ENCODE measurements at regions not wholly inside any gene's neighbourhood (a gene's known extent, or its start where the extent isn't known, plus 50 kb on each side); places are given as distances from the start of the nearest gene placed in this dataset.

GRCh38 chr14:30426463-30426862 lies 132.5 kb upstream of the G2E3 start:
- H3K27me3 ChIP-seq (ENCODE audit: low read depth, low read length) = no peaks in the 10 kb centered on the region
- no peak overlapping the region for H2AFZ ChIP-seq (ENCODE audit: low read depth, low read length)
- H3K4me2 ChIP-seq (ENCODE audit: low read length) = no peak overlapping the region
- H3K9ac ChIP-seq (ENCODE audit: low read length) = no peak overlapping the region
- H3K79me2 ChIP-seq (ENCODE audit: low read length) = no peaks in the 10 kb centered on the region
- H3K9me3 ChIP-seq (ENCODE audit: insufficient read depth, low read length) = no peaks in the 10 kb centered on the region
- no peaks in the 10 kb centered on the region for H3K36me3 ChIP-seq (replicated peaks; ENCODE audit: low read depth, low read length)
- TF ChIP-seq EZH2phosphoT487 (IDR thresholded peaks at IDR 0.05; ENCODE audit: low read depth) = no peak
- TF ChIP-seq CTCF (IDR thresholded peaks at IDR 0.05; ENCODE audit: low read depth, low read length) = no peak
- no peak overlapping the region for H3K4me3 ChIP-seq (ENCODE audit: low read length)
- no peak overlapping the region for H3K27ac ChIP-seq (ENCODE audit: low read length)
- H3K4me1 ChIP-seq (ENCODE audit: low read length) = no peaks in the 10 kb centered on the region
- H4K20me1 ChIP-seq (ENCODE audit: insufficient read depth, low read length) = no peaks in the 10 kb centered on the region

- Histone ChIP-seq H3K4me3 (ENCODE audit: low read length) (no peak overlapping the region), H3K9ac (ENCODE audit: low read length) (no peak overlapping the region), H2AFZ (ENCODE audit: low read depth, low read length) (no peak overlapping the region), H3K9me3 (ENCODE audit: insufficient read depth, low read length) (no peaks in the 10 kb centered on the region), H3K27me3 (ENCODE audit: low read depth, low read length) (no peaks in the 10 kb centered on the region), H4K20me1 (ENCODE audit: insufficient read depth, low read length) (no peaks in the 10 kb centered on the region), H3K27ac (ENCODE audit: low read length) (no peak overlapping the region), H3K4me2 (ENCODE audit: low read length) (no peak overlapping the region), H3K4me1 (ENCODE audit: low read length) (no peaks in the 10 kb centered on the region), H3K36me3 (replicated peaks; ENCODE audit: low read depth, low read length) (no peaks in the 10 kb centered on the region), H3K79me2 (ENCODE audit: low read length) (no peaks in the 10 kb centered on the region)
- TF ChIP-seq EZH2phosphoT487 (IDR thresholded peaks at IDR 0.05; ENCODE audit: low read depth) = no peak
Measured at GRCh38 chr14:30427401-30427800, 131.6 kb upstream of the G2E3 start.

- TF ChIP-seq EZH2phosphoT487 (IDR thresholded peaks at IDR 0.05; ENCODE audit: low read depth) (no peak), CTCF (IDR thresholded peaks at IDR 0.05; ENCODE audit: low read depth, low read length) (no peak)
- H3K4me3 ChIP-seq (ENCODE audit: low read length) = no peak overlapping the region
- no peak overlapping the region for H3K27ac ChIP-seq (ENCODE audit: low read length)
- H2AFZ ChIP-seq (ENCODE audit: low read depth, low read length) = no peak overlapping the region
- H3K79me2 ChIP-seq (ENCODE audit: low read length) = no peaks in the 10 kb centered on the region
- no peak overlapping the region for H3K4me2 ChIP-seq (ENCODE audit: low read length)
- no peaks in the 10 kb centered on the region for H3K27me3 ChIP-seq (ENCODE audit: low read depth, low read length)
- H3K9ac ChIP-seq (ENCODE audit: low read length) = no peak overlapping the region
- H3K36me3 ChIP-seq (replicated peaks; ENCODE audit: low read depth, low read length) = no peaks in the 10 kb centered on the region
- no peaks in the 10 kb centered on the region for H4K20me1 ChIP-seq (ENCODE audit: insufficient read depth, low read length)
- H3K4me1 ChIP-seq (ENCODE audit: low read length) = no peaks in the 10 kb centered on the region
- no peaks in the 10 kb centered on the region for H3K9me3 ChIP-seq (ENCODE audit: insufficient read depth, low read length)
Measured at GRCh38 chr14:30427846-30428245, 131.1 kb upstream of the G2E3 start.

GRCh38 chr14:30431552-30431951 lies 127.4 kb upstream of the G2E3 start:
- no peaks in the 10 kb centered on the region for H3K27me3 ChIP-seq (ENCODE audit: low read depth, low read length)
- H3K9ac ChIP-seq (ENCODE audit: low read length) = no peak overlapping the region
- H3K4me2 ChIP-seq (ENCODE audit: low read length) = no peak overlapping the region
- H4K20me1 ChIP-seq (ENCODE audit: insufficient read depth, low read length) = no peaks in the 10 kb centered on the region
- no peak overlapping the region for H3K27ac ChIP-seq (ENCODE audit: low read length)
- no peaks in the 10 kb centered on the region for H3K79me2 ChIP-seq (ENCODE audit: low read length)
- TF ChIP-seq CTCF (IDR thresholded peaks at IDR 0.05; ENCODE audit: low read depth, low read length) (no peak), EZH2phosphoT487 (IDR thresholded peaks at IDR 0.05; ENCODE audit: low read depth) (no peak)
- no peak overlapping the region for H3K4me3 ChIP-seq (ENCODE audit: low read length)
- no peaks in the 10 kb centered on the region for H3K36me3 ChIP-seq (replicated peaks; ENCODE audit: low read depth, low read length)
- H3K4me1 ChIP-seq (ENCODE audit: low read length) = no peaks in the 10 kb centered on the region
- no peaks in the 10 kb centered on the region for H3K9me3 ChIP-seq (ENCODE audit: insufficient read depth, low read length)
- H2AFZ ChIP-seq (ENCODE audit: low read depth, low read length) = no peak overlapping the region

GRCh38 chr14:30440961-30441360 lies 118.0 kb upstream of the G2E3 start:
- no peak for TF ChIP-seq CTCF (IDR thresholded peaks at IDR 0.05; ENCODE audit: low read depth, low read length)
- TF ChIP-seq EZH2phosphoT487 (IDR thresholded peaks at IDR 0.05; ENCODE audit: low read depth) = no peak
- no peak overlapping the region for H3K4me2 ChIP-seq (ENCODE audit: low read length)
- no peak overlapping the region for H3K27ac ChIP-seq (ENCODE audit: low read length)
- H3K36me3 ChIP-seq (replicated peaks; ENCODE audit: low read depth, low read length) = no peaks in the 10 kb centered on the region
- no peaks in the 10 kb centered on the region for H4K20me1 ChIP-seq (ENCODE audit: insufficient read depth, low read length)
- no peak overlapping the region for H3K9ac ChIP-seq (ENCODE audit: low read length)
- no peaks in the 10 kb centered on the region for H3K4me1 ChIP-seq (ENCODE audit: low read length)
- no peak overlapping the region for H2AFZ ChIP-seq (ENCODE audit: low read depth, low read length)
- no peak overlapping the region for H3K4me3 ChIP-seq (ENCODE audit: low read length)
- H3K79me2 ChIP-seq (ENCODE audit: low read length) = no peaks in the 10 kb centered on the region
- no peaks in the 10 kb centered on the region for H3K27me3 ChIP-seq (ENCODE audit: low read depth, low read length)
- no peaks in the 10 kb centered on the region for H3K9me3 ChIP-seq (ENCODE audit: insufficient read depth, low read length)

Data from OCI-LY3 (cell line).